K562 (cell line): ENCODE measurements at regions not wholly inside any gene's neighbourhood (a gene's known extent, or its start where the extent isn't known, plus 50 kb on each side); places are given as distances from the start of the nearest gene placed in this dataset.
A peak's percentile ranks its signal among the peaks of the same experiment; 100 is the strongest.

ENCODE experiments used
- BCOR ChIP-seq: fragments of 450-650 bp; IDR thresholded peaks from 2 replicates; pipeline ENCODE4 v1.6.1; 2016
- CREM ChIP-seq: IDR thresholded peaks from 2 replicates; pipeline ENCODE4 v1.6.1; 2014; ENCODE audit warnings: antibody characterized with exemption, low read depth
- DNMT1 ChIP-seq: fragments of 450-650 bp; IDR thresholded peaks from 2 replicates; pipeline ENCODE4 v1.6.1; 2016; ENCODE audit warnings: antibody characterized with exemption, mild to moderate bottlenecking
- MGA ChIP-seq: fragments of 450-650 bp; IDR thresholded peaks from 2 replicates; pipeline ENCODE4 v1.6.1; 2016; ENCODE audit warnings: mild to moderate bottlenecking, moderate library complexity
- MTA3 ChIP-seq: fragments of 450-650 bp; formaldehyde crosslinking; IDR thresholded peaks from 2 replicates; pipeline ENCODE4 v1.6.1; 2017; ENCODE audit warnings: mild to moderate bottlenecking, borderline replicate concordance
- MTF1 ChIP-seq: fragments of 250-450 bp; sonication (Bioruptor Pico); IDR thresholded peaks from 2 replicates; pipeline ENCODE4 v1.9.0; 2021; ENCODE audit warnings: moderate library complexity, mild to moderate bottlenecking, inconsistent platforms, borderline replicate concordance
- POLR2AphosphoS5 ChIP-seq: IDR thresholded peaks from 2 replicates; pipeline ENCODE4 v1.6.1; 2011; ENCODE audit warnings: mild to moderate bottlenecking, low read depth, low read length, moderate library complexity; ENCODE audit not compliant: control insufficient read depth, insufficient read depth
- PRMT5 ChIP-seq: sonication (generic); formaldehyde crosslinking; IDR thresholded peaks from 2 replicates; pipeline ENCODE4 v1.5.0; 2020; ENCODE audit warnings: missing genetic modification reagents
- SLC30A9 ChIP-seq: fragments of 250-450 bp; sonication (Bioruptor Pico); IDR thresholded peaks from 2 replicates; pipeline ENCODE4 v1.8.0; 2022; ENCODE audit warnings: mild to moderate bottlenecking, moderate library complexity
- ZEB2 ChIP-seq: fragments of 450-650 bp; IDR thresholded peaks from 2 replicates; pipeline ENCODE4 v1.6.1; 2016
- TF ChIP-seq, protein P1 (sequence below): fragments of 450-650 bp; IDR thresholded peaks from 2 replicates; pipeline ENCODE4 v1.6.1; 2016; ENCODE audit warnings: borderline replicate concordance
- TF ChIP-seq, protein P2 (sequence below): fragments of 250-450 bp; sonication (Bioruptor Pico); IDR thresholded peaks from 2 replicates; pipeline ENCODE4 v1.4.0; 2020; ENCODE audit warnings: mild to moderate bottlenecking

GRCh38 chr10:21173802-21174714 is 276.9 kb upstream of the NEBL start (continued):
- 0 out of 2 replicates have a peak, but pooled peaks have one; percentile 15 for TF ChIP-seq CREM
- peak; percentile 19; the same call in 1 of the 2 replicates for TF ChIP-seq BCOR
- no peak for TF ChIP-seq MTF1 (CRISPR knock-in tag)
- TF ChIP-seq, protein P1, sequence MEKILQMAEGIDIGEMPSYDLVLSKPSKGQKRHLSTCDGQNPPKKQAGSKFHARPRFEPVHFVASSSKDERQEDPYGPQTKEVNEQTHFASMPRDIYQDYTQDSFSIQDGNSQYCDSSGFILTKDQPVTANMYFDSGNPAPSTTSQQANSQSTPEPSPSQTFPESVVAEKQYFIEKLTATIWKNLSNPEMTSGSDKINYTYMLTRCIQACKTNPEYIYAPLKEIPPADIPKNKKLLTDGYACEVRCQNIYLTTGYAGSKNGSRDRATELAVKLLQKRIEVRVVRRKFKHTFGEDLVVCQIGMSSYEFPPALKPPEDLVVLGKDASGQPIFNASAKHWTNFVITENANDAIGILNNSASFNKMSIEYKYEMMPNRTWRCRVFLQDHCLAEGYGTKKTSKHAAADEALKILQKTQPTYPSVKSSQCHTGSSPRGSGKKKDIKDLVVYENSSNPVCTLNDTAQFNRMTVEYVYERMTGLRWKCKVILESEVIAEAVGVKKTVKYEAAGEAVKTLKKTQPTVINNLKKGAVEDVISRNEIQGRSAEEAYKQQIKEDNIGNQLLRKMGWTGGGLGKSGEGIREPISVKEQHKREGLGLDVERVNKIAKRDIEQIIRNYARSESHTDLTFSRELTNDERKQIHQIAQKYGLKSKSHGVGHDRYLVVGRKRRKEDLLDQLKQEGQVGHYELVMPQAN = no peak
- 0 out of 2 replicates have a peak, but pooled peaks have one; percentile 56 for TF ChIP-seq ZEB2
- TF ChIP-seq PRMT5 (CRISPR knock-in tag) = no peak
- 0 out of 2 replicates have a peak, but pooled peaks have one; percentile 29 for TF ChIP-seq MGA
- TF ChIP-seq, protein P2, sequence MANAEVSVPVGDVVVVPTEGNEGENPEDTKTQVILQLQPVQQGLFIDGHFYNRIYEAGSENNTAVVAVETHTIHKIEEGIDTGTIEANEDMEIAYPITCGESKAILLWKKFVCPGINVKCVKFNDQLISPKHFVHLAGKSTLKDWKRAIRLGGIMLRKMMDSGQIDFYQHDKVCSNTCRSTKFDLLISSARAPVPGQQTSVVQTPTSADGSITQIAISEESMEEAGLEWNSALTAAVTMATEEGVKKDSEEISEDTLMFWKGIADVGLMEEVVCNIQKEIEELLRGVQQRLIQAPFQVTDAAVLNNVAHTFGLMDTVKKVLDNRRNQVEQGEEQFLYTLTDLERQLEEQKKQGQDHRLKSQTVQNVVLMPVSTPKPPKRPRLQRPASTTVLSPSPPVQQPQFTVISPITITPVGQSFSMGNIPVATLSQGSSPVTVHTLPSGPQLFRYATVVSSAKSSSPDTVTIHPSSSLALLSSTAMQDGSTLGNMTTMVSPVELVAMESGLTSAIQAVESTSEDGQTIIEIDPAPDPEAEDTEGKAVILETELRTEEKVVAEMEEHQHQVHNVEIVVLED = peak; percentile 60; the same call in 1 of the 2 replicates
- no peak for TF ChIP-seq MTA3
- TF ChIP-seq SLC30A9 (CRISPR knock-in tag) = no peak
- no peak for TF ChIP-seq DNMT1
- no peak for TF ChIP-seq POLR2AphosphoS5
